Activated CD8-positive, alpha-beta T cell treated with anti-CD3 and anti-CD28 coated beads for 36 hours (primary cell): ENCODE measurements at regions not wholly inside any gene's neighbourhood (a gene's known extent, or its start where the extent isn't known, plus 50 kb on each side); places are given as distances from the start of the nearest gene placed in this dataset.

Experiments used
- ATAC-seq: fragments of 200-7000 bp; cut with Tn5 transposase; one replicate; pipeline ENCODE4 v1.10.0; 2021; ENCODE audit warnings: mild to moderate bottlenecking, moderate library complexity
- CTCF ChIA-PET: fragments of 350-600 bp; sonication (Branson Sonifier 250); formaldehyde crosslinking; loops from one replicate; lab custom pipeline; 2021; ENCODE audit warnings: antibody characterized with exemption; lab: Charles Lee
- POLR2A ChIA-PET: fragments of 350-600 bp; sonication (Branson Sonifier 250); formaldehyde crosslinking; loops from one replicate; lab custom pipeline; 2021; ENCODE audit warnings: antibody characterized with exemption; lab: Charles Lee
- DNase-seq: peaks from one replicate; pipeline ENCODE4 v3.0.0-alpha.2; 2020
- H3K27ac Mint-ChIP-seq: one replicate; pipeline ENCODE4 v1.8.0; 2021; ENCODE audit warnings: mild to moderate bottlenecking, mixed read lengths
- H3K27me3 Mint-ChIP-seq: one replicate; pipeline ENCODE4 v1.8.0; 2021; ENCODE audit warnings: mixed read lengths
- H3K36me3 Mint-ChIP-seq: one replicate; pipeline ENCODE4 v1.8.0; 2021; ENCODE audit warnings: low read depth, mixed read lengths
- H3K4me1 Mint-ChIP-seq: one replicate; pipeline ENCODE4 v1.8.0; 2021; ENCODE audit warnings: low read depth, mixed read lengths
- H3K4me3 Mint-ChIP-seq: one replicate; pipeline ENCODE4 v1.8.0; 2021; ENCODE audit warnings: mild to moderate bottlenecking, moderate library complexity, mixed read lengths
- H3K9me3 Mint-ChIP-seq: one replicate; pipeline ENCODE4 v1.8.0; 2021; ENCODE audit warnings: mixed read lengths
- intact Hi-C: fragments of 100-400 bp; cut with micrococcal nuclease; formaldehyde crosslinking; loops from one replicate; pipeline ENCODE4 v1.10.0; 2022
- TF ChIP-seq, protein P1 (sequence below): fragments of 200-600 bp; IDR thresholded peaks from one replicate; pipeline ENCODE4 v1.8.0; 2022; ENCODE audit warnings: antibody characterized with exemption, mild to moderate bottlenecking

- Mint-ChIP-seq H3K4me3 (no peak overlapping the region), H3K27ac (no peak overlapping the region), H3K9me3 (no peaks in the 10 kb centered on the region), H3K4me1 (no peaks in the 10 kb centered on the region), H3K27me3 (no peaks in the 10 kb centered on the region), H3K36me3 (no peaks in the 10 kb centered on the region)
- TF ChIP-seq, protein P1, sequence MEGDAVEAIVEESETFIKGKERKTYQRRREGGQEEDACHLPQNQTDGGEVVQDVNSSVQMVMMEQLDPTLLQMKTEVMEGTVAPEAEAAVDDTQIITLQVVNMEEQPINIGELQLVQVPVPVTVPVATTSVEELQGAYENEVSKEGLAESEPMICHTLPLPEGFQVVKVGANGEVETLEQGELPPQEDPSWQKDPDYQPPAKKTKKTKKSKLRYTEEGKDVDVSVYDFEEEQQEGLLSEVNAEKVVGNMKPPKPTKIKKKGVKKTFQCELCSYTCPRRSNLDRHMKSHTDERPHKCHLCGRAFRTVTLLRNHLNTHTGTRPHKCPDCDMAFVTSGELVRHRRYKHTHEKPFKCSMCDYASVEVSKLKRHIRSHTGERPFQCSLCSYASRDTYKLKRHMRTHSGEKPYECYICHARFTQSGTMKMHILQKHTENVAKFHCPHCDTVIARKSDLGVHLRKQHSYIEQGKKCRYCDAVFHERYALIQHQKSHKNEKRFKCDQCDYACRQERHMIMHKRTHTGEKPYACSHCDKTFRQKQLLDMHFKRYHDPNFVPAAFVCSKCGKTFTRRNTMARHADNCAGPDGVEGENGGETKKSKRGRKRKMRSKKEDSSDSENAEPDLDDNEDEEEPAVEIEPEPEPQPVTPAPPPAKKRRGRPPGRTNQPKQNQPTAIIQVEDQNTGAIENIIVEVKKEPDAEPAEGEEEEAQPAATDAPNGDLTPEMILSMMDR = no peak
- no peak for ATAC-seq
- ChIA-PET CTCF (no interaction called here), POLR2A (no interaction called here)
- intact Hi-C loops = no loop called here
- no peak for DNase-seq
Observed at GRCh38 chr3:103057003-103057402, 622.2 kb downstream of the ZPLD1 start.

DNA sequence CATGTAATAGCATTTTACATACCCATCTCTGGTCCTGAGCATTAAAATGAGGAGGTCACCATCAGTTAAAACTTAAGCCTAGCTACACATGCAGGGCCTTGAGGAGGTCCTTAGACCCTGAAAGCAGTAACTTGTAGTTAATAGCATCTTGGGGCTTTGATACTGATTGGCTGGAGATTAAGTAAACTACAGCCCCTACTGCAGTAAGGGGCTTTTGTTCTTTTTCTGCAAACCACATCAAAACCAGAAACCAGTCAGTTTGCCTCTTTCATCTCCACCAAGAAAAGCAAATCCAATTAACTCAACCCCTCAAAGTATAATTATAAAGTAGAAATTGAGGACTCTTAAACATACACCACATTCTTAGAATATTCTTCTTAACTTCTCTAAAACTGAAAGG, 622.7 kb downstream of the ZPLD1 start:
- POLR2A ChIA-PET = no interaction called here
- no peaks in the 10 kb centered on the region for H3K36me3 Mint-ChIP-seq

GRCh38 chr3:103059432-103059831, 624.6 kb downstream of the ZPLD1 start:
- DNase-seq (no peak), ATAC-seq (no peak)
- ChIA-PET POLR2A (no interaction called here), CTCF (no interaction called here)
- Mint-ChIP-seq H3K27ac (no peak overlapping the region), H3K36me3 (no peaks in the 10 kb centered on the region), H3K4me1 (no peaks in the 10 kb centered on the region), H3K27me3 (no peaks in the 10 kb centered on the region), H3K9me3 (no peaks in the 10 kb centered on the region), H3K4me3 (no peak overlapping the region)
- TF ChIP-seq, protein P1 = no peak
- intact Hi-C loops = no loop called here

More for the DNA sequence above, 622.7 kb downstream of the ZPLD1 start:
- no peaks in the 10 kb centered on the region for H3K4me1 Mint-ChIP-seq
- intact Hi-C loops = no loop called here
- DNase-seq = no peak
- H3K4me3 Mint-ChIP-seq = no peak overlapping the region
- no peak overlapping the region for H3K27ac Mint-ChIP-seq
- no peaks in the 10 kb centered on the region for H3K9me3 Mint-ChIP-seq
- no peaks in the 10 kb centered on the region for H3K27me3 Mint-ChIP-seq
- TF ChIP-seq, protein P1 = no peak
- ATAC-seq = no peak
- CTCF ChIA-PET = no interaction called here

DNA sequence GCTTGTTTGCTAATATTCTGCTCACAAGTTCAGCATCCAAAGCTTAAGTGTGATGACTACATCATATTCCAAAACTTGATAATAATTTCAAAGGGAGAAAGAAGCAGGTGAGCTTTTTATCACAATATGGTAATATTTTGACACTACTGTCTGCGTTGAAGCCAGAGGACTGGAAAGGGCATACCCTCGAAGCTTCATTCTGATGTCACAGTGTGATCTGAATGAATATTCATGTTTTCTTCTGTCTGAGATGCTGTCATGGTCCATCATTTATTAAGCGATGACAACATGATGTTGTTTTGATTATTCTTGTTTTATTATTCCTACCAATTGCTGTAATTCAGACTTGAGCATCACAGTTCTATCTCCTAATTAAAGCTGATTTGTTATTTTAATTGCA, 625.4 kb downstream of the ZPLD1 start:
- Mint-ChIP-seq H3K36me3 (no peaks in the 10 kb centered on the region), H3K27ac (no peak overlapping the region), H3K4me1 (no peaks in the 10 kb centered on the region), H3K4me3 (no peak overlapping the region), H3K9me3 (no peaks in the 10 kb centered on the region), H3K27me3 (no peaks in the 10 kb centered on the region)
- TF ChIP-seq, protein P1 = no peak
- no peak for ATAC-seq
- ChIA-PET CTCF (no interaction called here), POLR2A (no interaction called here)
- intact Hi-C loops = no loop called here
- no peak for DNase-seq

GRCh38 chr3:103067963-103068362, 633.1 kb downstream of the ZPLD1 start:
- intact Hi-C loops = no loop called here
- ChIA-PET CTCF (no interaction called here), POLR2A (no interaction called here)
- Mint-ChIP-seq H3K27me3 (no peaks in the 10 kb centered on the region), H3K27ac (no peak overlapping the region), H3K4me1 (no peaks in the 10 kb centered on the region), H3K4me3 (no peak overlapping the region), H3K36me3 (no peaks in the 10 kb centered on the region), H3K9me3 (no peaks in the 10 kb centered on the region)
- ATAC-seq (no peak), DNase-seq (no peak)
- TF ChIP-seq, protein P1 = no peak
